ENCODE measurements at regions not wholly inside any gene's neighbourhood (a gene's known extent, or its start where the extent isn't known, plus 50 kb on each side); places are given as distances from the start of the nearest gene placed in this dataset.

DNA sequence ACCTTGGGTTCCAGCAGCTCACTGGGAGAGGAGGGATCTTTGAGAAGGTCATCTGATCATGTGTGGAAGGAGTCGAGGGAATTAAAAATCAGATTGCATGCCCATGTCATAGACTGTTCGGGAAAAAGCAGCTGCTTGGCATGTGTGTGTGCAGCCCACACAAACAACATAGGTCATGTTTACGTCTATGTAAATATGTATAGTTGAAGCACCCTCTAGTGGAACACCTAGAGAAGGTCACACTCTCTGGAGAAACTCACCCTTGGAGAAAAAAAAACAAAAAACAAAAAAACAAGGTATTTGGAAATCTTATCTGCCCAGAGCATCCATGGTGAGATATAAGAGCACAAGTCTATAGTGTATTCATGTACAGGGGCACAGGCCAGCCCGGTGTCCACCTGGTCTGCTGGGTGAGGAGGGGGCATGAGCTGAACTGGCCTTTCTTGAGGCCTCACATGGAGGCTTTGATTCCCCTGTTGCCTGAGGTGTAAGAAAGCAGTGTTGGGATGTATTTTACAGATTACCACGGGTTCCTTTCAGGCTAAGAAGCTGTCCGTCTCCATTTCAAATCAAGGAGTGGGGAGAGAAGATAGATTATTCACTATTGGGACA, 98.0 kb downstream of the NPY start:
- peaks cover 9% of the 10 kb centered on the region for H3K27me3 Mint-ChIP-seq
- no peaks in the 10 kb centered on the region for H3K4me1 Mint-ChIP-seq
- Histone ChIP-seq H3K4me3 (ENCODE audit: control extremely low read depth in 1 of 5, extremely low read depth in 1 of 5, insufficient read depth in 1 of 5, low read depth in 2 of 5, low read length in 4 of 5) (no peak overlapping the region), H3K27ac (ENCODE audit: low read length in 2 of 2) (no peak overlapping the region), H3K36me3 (replicated peaks in 1 of 2; ENCODE audit: control extremely low read depth in 1 of 2, control insufficient read depth in 1 of 2, extremely low read depth in 1 of 2, insufficient read depth in 2 of 2, low read length in 1 of 2) (no peaks in the 10 kb centered on the region), H2AFZ (ENCODE audit: insufficient read depth, low read depth, low read length, poor library complexity, severe bottlenecking) (no peak overlapping the region), H3K9ac (ENCODE audit: low read length) (no peak overlapping the region), H3K27me3 (replicated peaks in 1 of 4; ENCODE audit: control extremely low read depth in 1 of 4, control insufficient read depth in 3 of 4, insufficient read depth in 4 of 4, low read length in 3 of 4) (no peaks in the 10 kb centered on the region), H4K20me1 (ENCODE audit: control insufficient read depth, insufficient read depth, low read length, poor library complexity, severe bottlenecking) (no peaks in the 10 kb centered on the region), H3K4me2 (replicated peaks; ENCODE audit: low read depth, low read length, poor library complexity, severe bottlenecking) (no peak overlapping the region), H3K4me1 (ENCODE audit: control insufficient read depth in 2 of 2, insufficient read depth in 2 of 2, low read length in 2 of 2) (no peaks in the 10 kb centered on the region), H3K79me2 (ENCODE audit: control insufficient read depth, insufficient read depth, low read length) (no peaks in the 10 kb centered on the region), H3K9me3 (ENCODE audit: control extremely low read depth in 1 of 3, control insufficient read depth in 2 of 3, insufficient read depth in 1 of 3, low read length in 2 of 3) (peaks cover 0 to 2% (median 0%) of the 10 kb centered on the region in 3 donors)
- ChIA-PET POLR2A (no interaction called here), CTCF (interaction anchor here (0.8 to 2.6 kb wide), 11 partner anchors 8 to 520 kb away, joined by 3 to 30 read pairs (median 4); no protein-coding TSS in a partner anchor)
- intact Hi-C loops (cut with micrococcal nuclease): loop anchor here (1.0 to 10.0 kb wide), 3 partner anchors 64 to 517 kb away; no protein-coding TSS in a partner anchor
- DNase-seq (peak; percentile 38), ATAC-seq (ENCODE audit: low read depth) (peak; percentile 51)
- no peaks in the 10 kb centered on the region for H3K9me3 Mint-ChIP-seq (ENCODE audit: insufficient read depth)
- WGBS (ENCODE audit: insufficient coverage): 89% methylated on average over 1 of the region's 6 CpGs
- no peak overlapping the region for H3K4me3 Mint-ChIP-seq
- H3K27ac Mint-ChIP-seq: no peak overlapping the region
- TF ChIP-seq EZH2 (IDR thresholded peaks at IDR 0.05; ENCODE audit: borderline replicate concordance, insufficient read depth, low read depth, low read length, poor library complexity, severe bottlenecking): no peak
- TF ChIP-seq, protein P1, sequence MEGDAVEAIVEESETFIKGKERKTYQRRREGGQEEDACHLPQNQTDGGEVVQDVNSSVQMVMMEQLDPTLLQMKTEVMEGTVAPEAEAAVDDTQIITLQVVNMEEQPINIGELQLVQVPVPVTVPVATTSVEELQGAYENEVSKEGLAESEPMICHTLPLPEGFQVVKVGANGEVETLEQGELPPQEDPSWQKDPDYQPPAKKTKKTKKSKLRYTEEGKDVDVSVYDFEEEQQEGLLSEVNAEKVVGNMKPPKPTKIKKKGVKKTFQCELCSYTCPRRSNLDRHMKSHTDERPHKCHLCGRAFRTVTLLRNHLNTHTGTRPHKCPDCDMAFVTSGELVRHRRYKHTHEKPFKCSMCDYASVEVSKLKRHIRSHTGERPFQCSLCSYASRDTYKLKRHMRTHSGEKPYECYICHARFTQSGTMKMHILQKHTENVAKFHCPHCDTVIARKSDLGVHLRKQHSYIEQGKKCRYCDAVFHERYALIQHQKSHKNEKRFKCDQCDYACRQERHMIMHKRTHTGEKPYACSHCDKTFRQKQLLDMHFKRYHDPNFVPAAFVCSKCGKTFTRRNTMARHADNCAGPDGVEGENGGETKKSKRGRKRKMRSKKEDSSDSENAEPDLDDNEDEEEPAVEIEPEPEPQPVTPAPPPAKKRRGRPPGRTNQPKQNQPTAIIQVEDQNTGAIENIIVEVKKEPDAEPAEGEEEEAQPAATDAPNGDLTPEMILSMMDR (IDR thresholded peaks at IDR 0.05): peak; percentile 32

DNA sequence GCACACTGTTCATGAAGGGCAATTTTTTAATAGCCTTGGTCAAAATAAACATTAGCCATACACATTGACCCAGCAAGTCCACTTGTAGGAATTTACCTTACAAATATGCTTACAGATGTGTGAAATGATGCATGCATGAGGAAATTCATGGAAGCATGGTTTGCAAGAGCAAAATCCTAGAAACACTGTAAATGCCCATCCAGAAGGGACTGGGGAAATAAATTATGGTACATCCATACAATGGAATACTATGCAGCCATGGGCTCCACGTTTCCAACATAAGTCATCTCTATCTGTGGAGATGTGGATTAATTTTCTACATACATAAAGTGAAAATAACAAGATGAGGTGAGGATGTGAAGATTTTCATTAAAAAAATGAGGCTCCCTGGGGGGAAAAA, 99.1 kb downstream of the NPY start:
- peaks cover 0 to 2% (median 0%) of the 10 kb centered on the region in 3 donors for H3K9me3 ChIP-seq (ENCODE audit: control extremely low read depth in 1 of 3, control insufficient read depth in 2 of 3, insufficient read depth in 1 of 3, low read length in 2 of 3)
- H3K4me1 ChIP-seq (ENCODE audit: control insufficient read depth in 2 of 2, insufficient read depth in 2 of 2, low read length in 2 of 2): no peaks in the 10 kb centered on the region
- no peaks in the 10 kb centered on the region for H3K27me3 ChIP-seq (replicated peaks in 1 of 4; ENCODE audit: control extremely low read depth in 1 of 4, control insufficient read depth in 3 of 4, insufficient read depth in 4 of 4, low read length in 3 of 4)
- POLR2A ChIA-PET: no interaction called here
- no peak overlapping the region for H3K4me3 ChIP-seq (ENCODE audit: control extremely low read depth in 1 of 5, extremely low read depth in 1 of 5, insufficient read depth in 1 of 5, low read depth in 2 of 5, low read length in 4 of 5)
- H3K36me3 ChIP-seq (replicated peaks in 1 of 2; ENCODE audit: control extremely low read depth in 1 of 2, control insufficient read depth in 1 of 2, extremely low read depth in 1 of 2, insufficient read depth in 2 of 2, low read length in 1 of 2): no peaks in the 10 kb centered on the region
- H3K27ac Mint-ChIP-seq: no peak overlapping the region
- DNase-seq (no peak), ATAC-seq (ENCODE audit: low read depth) (no peak)
- no peak overlapping the region for H3K4me2 ChIP-seq (replicated peaks; ENCODE audit: low read depth, low read length, poor library complexity, severe bottlenecking)
- no peak overlapping the region for H2AFZ ChIP-seq (ENCODE audit: insufficient read depth, low read depth, low read length, poor library complexity, severe bottlenecking)
- TF ChIP-seq, protein P1 (IDR thresholded peaks at IDR 0.05): no peak
- H3K27ac ChIP-seq (ENCODE audit: low read length in 2 of 2): no peak overlapping the region
- no CpG with 5 or more reads among the region's 1 CpG for WGBS (ENCODE audit: insufficient coverage)
- no peaks in the 10 kb centered on the region for H3K4me1 Mint-ChIP-seq
- intact Hi-C loops (cut with micrococcal nuclease): loop anchor here (10.0 kb wide), 1 partner anchor 518 kb away; no protein-coding TSS in a partner anchor
- H3K9me3 Mint-ChIP-seq (ENCODE audit: insufficient read depth): no peaks in the 10 kb centered on the region
- H3K27me3 Mint-ChIP-seq: peaks cover 9% of the 10 kb centered on the region
- CTCF ChIA-PET: no interaction called here
- no peak overlapping the region for H3K9ac ChIP-seq (ENCODE audit: low read length)
- H4K20me1 ChIP-seq (ENCODE audit: control insufficient read depth, insufficient read depth, low read length, poor library complexity, severe bottlenecking): no peaks in the 10 kb centered on the region
- no peaks in the 10 kb centered on the region for H3K79me2 ChIP-seq (ENCODE audit: control insufficient read depth, insufficient read depth, low read length)
- no peak overlapping the region for H3K4me3 Mint-ChIP-seq

Data from B cell (primary cell).